Neutrophil (primary cell): ENCODE measurements at regions not wholly inside any gene's neighbourhood (a gene's known extent, or its start where the extent isn't known, plus 50 kb on each side); places are given as distances from the start of the nearest gene placed in this dataset.
"Not testable (repeated sequence)": the region's sequence is repeated elsewhere in the genome, so short reads cannot be mapped to it uniquely, and the experiment has no call there.

Source experiments
- H3K27ac ChIP-seq: fragments of 200-600 bp; sonication (generic); 2 replicates; pipeline ENCODE4 v1.5.1; 2016; ENCODE audit warnings: mild to moderate bottlenecking, moderate library complexity
- H3K27me3 ChIP-seq: fragments of 200-600 bp; sonication (generic); 2 replicates; pipeline ENCODE4 v1.6.0; 2016; ENCODE audit warnings: mild to moderate bottlenecking
- H3K36me3 ChIP-seq: fragments of 200-600 bp; sonication (generic); 2 replicates; pipeline ENCODE4 v1.5.1; 2017
- H3K4me1 ChIP-seq, 2 experiments: fragments of 200-600 bp in 1 of 2; sonication (generic) in 1 of 2; 1 replicate in 1 of 2; 2 replicates in 1 of 2; pipeline versions ENCODE4 v1.5.1 to v1.6.1; 2013 to 2016; ENCODE audit warnings: low read depth in 1 of 2, low read length in 1 of 2, mild to moderate bottlenecking in 1 of 2, moderate library complexity in 1 of 2; ENCODE audit not compliant: control insufficient read depth in 1 of 2, insufficient read depth in 1 of 2
- H3K4me3 ChIP-seq, 2 experiments: fragments of 200-600 bp in 1 of 2; sonication (generic) in 1 of 2; 1 replicate in 1 of 2; 2 replicates in 1 of 2; pipeline ENCODE4 v1.5.1; 2013 to 2016; ENCODE audit warnings: low read depth in 1 of 2, low read length in 1 of 2, mild to moderate bottlenecking in 1 of 2, moderate library complexity in 1 of 2
- H3K9me3 ChIP-seq: fragments of 200-600 bp; sonication (generic); 2 replicates; pipeline ENCODE4 v1.5.1; 2016
- TF ChIP-seq, protein P1 (sequence below): fragments of 200-600 bp; sonication (generic); IDR thresholded peaks from 2 replicates; pipeline ENCODE4 v1.5.1; 2016; ENCODE audit warnings: antibody characterized with exemption

- Histone ChIP-seq H3K9me3 (no peaks in the 10 kb centered on the region), H3K27me3 (no peaks in the 10 kb centered on the region), H3K27ac (no peak overlapping the region), H3K36me3 (no peaks in the 10 kb centered on the region), H3K4me1 (no peaks in the 10 kb centered on the region), H3K4me3 (no peak overlapping the region)
- TF ChIP-seq, protein P1, sequence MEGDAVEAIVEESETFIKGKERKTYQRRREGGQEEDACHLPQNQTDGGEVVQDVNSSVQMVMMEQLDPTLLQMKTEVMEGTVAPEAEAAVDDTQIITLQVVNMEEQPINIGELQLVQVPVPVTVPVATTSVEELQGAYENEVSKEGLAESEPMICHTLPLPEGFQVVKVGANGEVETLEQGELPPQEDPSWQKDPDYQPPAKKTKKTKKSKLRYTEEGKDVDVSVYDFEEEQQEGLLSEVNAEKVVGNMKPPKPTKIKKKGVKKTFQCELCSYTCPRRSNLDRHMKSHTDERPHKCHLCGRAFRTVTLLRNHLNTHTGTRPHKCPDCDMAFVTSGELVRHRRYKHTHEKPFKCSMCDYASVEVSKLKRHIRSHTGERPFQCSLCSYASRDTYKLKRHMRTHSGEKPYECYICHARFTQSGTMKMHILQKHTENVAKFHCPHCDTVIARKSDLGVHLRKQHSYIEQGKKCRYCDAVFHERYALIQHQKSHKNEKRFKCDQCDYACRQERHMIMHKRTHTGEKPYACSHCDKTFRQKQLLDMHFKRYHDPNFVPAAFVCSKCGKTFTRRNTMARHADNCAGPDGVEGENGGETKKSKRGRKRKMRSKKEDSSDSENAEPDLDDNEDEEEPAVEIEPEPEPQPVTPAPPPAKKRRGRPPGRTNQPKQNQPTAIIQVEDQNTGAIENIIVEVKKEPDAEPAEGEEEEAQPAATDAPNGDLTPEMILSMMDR = no peak
These were observed 211.2 kb upstream of the PODXL start for GRCh38 chr7:131767591-131767990.

GRCh38 chr7:131765575-131765974 is 209.1 kb upstream of the PODXL start:
- TF ChIP-seq, protein P1 = no peak
- Histone ChIP-seq H3K4me1 (no peaks in the 10 kb centered on the region), H3K27ac (no peak overlapping the region), H3K9me3 (no peaks in the 10 kb centered on the region), H3K4me3 (no peak overlapping the region), H3K27me3 (no peaks in the 10 kb centered on the region), H3K36me3 (no peaks in the 10 kb centered on the region)

- no peak overlapping the region for H3K4me3 ChIP-seq
- no peak overlapping the region for H3K27ac ChIP-seq
- H3K36me3 ChIP-seq = no peaks in the 10 kb centered on the region
- H3K27me3 ChIP-seq = no peaks in the 10 kb centered on the region
- no peaks in the 10 kb centered on the region for H3K4me1 ChIP-seq
- H3K9me3 ChIP-seq = no peaks in the 10 kb centered on the region
- TF ChIP-seq, protein P1 = no peak
These were observed 207.8 kb upstream of the PODXL start for GRCh38 chr7:131764143-131764775.

- Histone ChIP-seq H3K4me1 (no peaks in the 10 kb centered on the region), H3K27ac (no peak overlapping the region), H3K4me3 (no peak overlapping the region), H3K27me3 (no peaks in the 10 kb centered on the region), H3K9me3 (no peaks in the 10 kb centered on the region), H3K36me3 (no peaks in the 10 kb centered on the region)
- TF ChIP-seq, protein P1 = no peak
These were observed 206.3 kb upstream of the PODXL start for GRCh38 chr7:131762753-131763152.

DNA sequence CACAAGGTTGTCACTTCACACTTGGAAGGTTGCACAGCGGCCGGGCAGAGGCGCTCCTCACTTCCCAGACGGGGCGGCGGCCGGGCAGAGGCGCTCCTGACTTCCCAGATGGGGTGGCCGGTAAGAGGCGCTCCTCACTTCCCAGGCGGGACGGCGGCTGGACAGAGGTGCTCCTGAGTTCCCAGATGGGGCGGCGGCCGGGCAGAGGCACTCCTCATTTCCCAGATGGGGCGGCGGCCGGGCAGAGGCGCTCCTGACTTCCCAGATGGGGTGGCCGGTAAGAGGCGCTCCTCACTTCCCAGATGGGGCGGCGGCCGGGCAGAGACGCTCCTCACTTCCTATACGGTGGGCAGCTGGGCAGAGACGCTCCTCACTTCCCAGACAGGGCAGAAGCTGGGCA is 199.4 kb upstream of the PODXL start:
- H3K27ac ChIP-seq, H3K27me3 ChIP-seq: not testable (repeated sequence)

DNA sequence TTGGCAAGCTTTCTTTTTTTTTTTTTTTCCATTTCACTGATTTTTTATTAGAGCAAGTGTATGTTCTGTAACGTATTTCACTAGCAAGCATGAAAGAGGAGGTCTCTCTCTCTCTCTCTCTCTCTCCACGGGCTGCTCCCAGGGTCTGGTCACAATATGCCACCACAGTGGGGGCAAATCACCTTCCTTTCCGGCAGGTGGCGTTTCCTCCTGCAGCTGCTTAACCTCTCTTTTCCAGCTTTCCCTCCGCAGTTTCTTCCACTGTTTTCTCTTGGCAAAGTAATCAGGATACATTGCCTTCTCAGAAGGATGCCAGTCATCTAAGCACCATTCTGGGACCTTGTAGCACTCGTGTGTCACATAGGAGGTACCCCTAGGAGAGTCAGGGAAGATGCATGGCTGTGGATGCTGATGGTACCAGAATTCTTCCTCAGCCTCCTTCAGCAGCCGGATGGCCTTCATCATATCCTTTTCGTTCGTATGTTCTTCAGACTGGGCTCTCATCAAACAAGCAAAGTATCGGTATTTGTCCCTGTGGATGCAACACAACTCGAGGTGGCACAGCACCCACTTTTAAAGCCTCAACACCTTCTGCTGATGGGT is 197.3 kb upstream of the PODXL start:
- Histone ChIP-seq H3K4me3 (no peak overlapping the region), H3K4me1 (no peaks in the 10 kb centered on the region), H3K9me3 (no peaks in the 10 kb centered on the region), H3K36me3 (no peaks in the 10 kb centered on the region), H3K27ac (no peak overlapping the region), H3K27me3 (no peaks in the 10 kb centered on the region)
- TF ChIP-seq, protein P1 = no peak

More for the DNA sequence above, 199.4 kb upstream of the PODXL start:
- not testable (repeated sequence) for H3K9me3 ChIP-seq, H3K36me3 ChIP-seq, H3K4me1 ChIP-seq, H3K4me3 ChIP-seq
